T-helper 2 cell treated with Interferon-gamma antibody and Interleukin-4, amounts not matched to agents 100 ng/mL and 5 ng/mL, for 36 hours (primary cell): ENCODE measurements at regions not wholly inside any gene's neighbourhood (a gene's known extent, or its start where the extent isn't known, plus 50 kb on each side); places are given as distances from the start of the nearest gene placed in this dataset.
"Not testable (repeated sequence)": the region's sequence is repeated elsewhere in the genome, so short reads cannot be mapped to it uniquely, and the experiment has no call there.

Experiments
- intact Hi-C: fragments of 100-400 bp; cut with micrococcal nuclease; formaldehyde crosslinking; loops from one replicate; pipeline ENCODE4 v1.15.1; 2023

- intact Hi-C loops, result no loop called here
Observed at GRCh38 chr5:40453689-40454088, 226.0 kb upstream of the PTGER4 start.

GRCh38 chr5:40452874-40453624, 226.7 kb upstream of the PTGER4 start:
- intact Hi-C loops, result no loop called here

GRCh38 chr5:40447438-40447837, 232.3 kb upstream of the PTGER4 start:
- intact Hi-C loops, result no loop called here

- intact Hi-C loops, result no loop called here
Observed at GRCh38 chr5:40446910-40447309, 232.8 kb upstream of the PTGER4 start.

GRCh38 chr5:40442346-40442745, 237.4 kb upstream of the PTGER4 start:
- intact Hi-C loops, result loop anchor here (2.0 to 5.0 kb wide), 2 partner anchors 166 to 495 kb away; no protein-coding TSS in a partner anchor

GRCh38 chr5:40441733-40442132, 238.0 kb upstream of the PTGER4 start:
- intact Hi-C loops, result loop anchor here (1.0 to 5.0 kb wide), 4 partner anchors 31 to 494 kb away; no protein-coding TSS in a partner anchor

- intact Hi-C loops, result loop anchor here (1.0 to 5.0 kb wide), 3 partner anchors 30 to 493 kb away; no protein-coding TSS in a partner anchor
Observed at GRCh38 chr5:40440746-40441145, 239.0 kb upstream of the PTGER4 start.

- intact Hi-C loops, result loop anchor here (10.0 kb wide), 1 partner anchor 316 kb away; the partner anchor contains the start of gene TTC33
Observed at GRCh38 chr5:40439103-40439502, 240.6 kb upstream of the PTGER4 start.

GRCh38 chr5:40438646-40439045, 241.1 kb upstream of the PTGER4 start:
- intact Hi-C loops, result loop anchor here (10.0 kb wide), 1 partner anchor 316 kb away; the partner anchor contains the start of gene TTC33

- intact Hi-C loops, result loop anchor here (1.0 to 10.0 kb wide), 3 partner anchors 49 to 317 kb away; partner anchors contain the start of gene TTC33
Observed at GRCh38 chr5:40437452-40437861, 242.3 kb upstream of the PTGER4 start.

GRCh38 chr5:40436535-40437237, 243.0 kb upstream of the PTGER4 start:
- intact Hi-C loops, result loop anchor here (1.0 to 10.0 kb wide), 3 partner anchors 48 to 318 kb away; partner anchors contain the start of gene TTC33

GRCh38 chr5:40435706-40436105, 244.0 kb upstream of the PTGER4 start:
- intact Hi-C loops, result loop anchor here (2.0 to 10.0 kb wide), 2 partner anchors 51 to 319 kb away; partner anchors contain the start of gene TTC33

GRCh38 chr5:40432836-40433235, 246.9 kb upstream of the PTGER4 start:
- intact Hi-C loops, result loop anchor here (10.0 kb wide), 1 partner anchor 322 kb away; the partner anchor contains the start of gene TTC33

GRCh38 chr5:40431734-40432133, 248.0 kb upstream of the PTGER4 start:
- intact Hi-C loops, result loop anchor here (10.0 kb wide), 1 partner anchor 323 kb away; the partner anchor contains the start of gene TTC33

GRCh38 chr5:40430101-40430710, 249.5 kb upstream of the PTGER4 start:
- intact Hi-C loops, result loop anchor here (10.0 kb wide), 1 partner anchor 325 kb away; the partner anchor contains the start of gene TTC33

GRCh38 chr5:40429258-40430100, 250.2 kb upstream of the PTGER4 start:
- intact Hi-C loops, result loop anchor here (1.0 to 10.0 kb wide), 4 partner anchors 19 to 325 kb away; partner anchors contain the start of gene TTC33

GRCh38 chr5:40428815-40429214, 250.9 kb upstream of the PTGER4 start:
- intact Hi-C loops, result loop anchor here (1.0 to 5.0 kb wide), 3 partner anchors 19 to 258 kb away; no protein-coding TSS in a partner anchor

GRCh38 chr5:40428126-40428525, 251.6 kb upstream of the PTGER4 start:
- intact Hi-C loops, result loop anchor here (5.0 kb wide), 1 partner anchor 259 kb away; no protein-coding TSS in a partner anchor

GRCh38 chr5:40417046-40417810, 262.5 kb upstream of the PTGER4 start:
- intact Hi-C loops, result not testable (repeated sequence)
